ENCODE measurements at regions not wholly inside any gene's neighbourhood (a gene's known extent, or its start where the extent isn't known, plus 50 kb on each side); places are given as distances from the start of the nearest gene placed in this dataset.

- TF ChIP-seq EP300 (IDR thresholded peaks at IDR 0.05; ENCODE audit: borderline replicate concordance in 1 of 2, low read depth in 2 of 2, low read length in 2 of 2), result no peak
- no peak for TF ChIP-seq ASH2L (IDR thresholded peaks at IDR 0.05; ENCODE audit: low read length)
- no peak for TF ChIP-seq RNF2 (IDR thresholded peaks at IDR 0.05; ENCODE audit: borderline replicate concordance, low read depth, low read length, missing control alignments, poor library complexity, severe bottlenecking)
- no peak for TF ChIP-seq TCF12 (IDR thresholded peaks at IDR 0.05; ENCODE audit: low read depth, low read length)
These were observed 251.9 kb downstream of the IGSF11 start (continued) for GRCh38 chr3:118782755-118783202.
